SKM-1 treated with dmso at 0.1 percent for 144 hours (cell line): ENCODE measurements at regions not wholly inside any gene's neighbourhood (a gene's known extent, or its start where the extent isn't known, plus 50 kb on each side); places are given as distances from the start of the nearest gene placed in this dataset.

Experiments used
- DNase-seq: peaks from one replicate; lab custom pipeline; 2025; ENCODE audit not compliant: unreplicated experiment; lab: John Stamatoyannopoulos, UW

GRCh38 chr4:147303873-147304229 lies 177.0 kb upstream of the EDNRA start:
- no peak for DNase-seq

- DNase-seq, result no peak
Measured at GRCh38 chr4:147307896-147308674, 172.8 kb upstream of the EDNRA start.

GRCh38 chr4:147309434-147309833 lies 171.5 kb upstream of the EDNRA start:
- no peak for DNase-seq

- no peak for DNase-seq
Measured at GRCh38 chr4:147310312-147310711, 170.6 kb upstream of the EDNRA start.

- no peak for DNase-seq
Measured at GRCh38 chr4:147311956-147312355, 168.9 kb upstream of the EDNRA start.

GRCh38 chr4:147312376-147313046 lies 168.4 kb upstream of the EDNRA start:
- no peak for DNase-seq

- DNase-seq, result no peak
Measured at GRCh38 chr4:147313108-147313507, 167.8 kb upstream of the EDNRA start.

- no peak for DNase-seq
Measured at GRCh38 chr4:147318586-147318985, 162.3 kb upstream of the EDNRA start.

- DNase-seq, result peak; percentile 27
Measured at GRCh38 chr4:147325571-147325981, 155.3 kb upstream of the EDNRA start.

- DNase-seq, result no peak
Measured at GRCh38 chr4:147326591-147326990, 154.3 kb upstream of the EDNRA start.

GRCh38 chr4:147327322-147327721 lies 153.6 kb upstream of the EDNRA start:
- DNase-seq, result no peak

- DNase-seq, result no peak
Measured at GRCh38 chr4:147328189-147328588, 152.7 kb upstream of the EDNRA start.

GRCh38 chr4:147328756-147329446 lies 152.0 kb upstream of the EDNRA start:
- no peak for DNase-seq

- no peak for DNase-seq
Measured at GRCh38 chr4:147332091-147332490, 148.8 kb upstream of the EDNRA start.

- DNase-seq, result no peak
Measured at GRCh38 chr4:147334478-147334877, 146.4 kb upstream of the EDNRA start.

- DNase-seq, result no peak
Measured at GRCh38 chr4:147335183-147335582, 145.7 kb upstream of the EDNRA start.

GRCh38 chr4:147336252-147336651 lies 144.6 kb upstream of the EDNRA start:
- no peak for DNase-seq

GRCh38 chr4:147339100-147339499 lies 141.8 kb upstream of the EDNRA start:
- no peak for DNase-seq

GRCh38 chr4:147340111-147340510 lies 140.8 kb upstream of the EDNRA start:
- no peak for DNase-seq

GRCh38 chr4:147340591-147341120 lies 140.2 kb upstream of the EDNRA start:
- DNase-seq, result no peak

GRCh38 chr4:147343692-147344091 lies 137.2 kb upstream of the EDNRA start:
- no peak for DNase-seq

- no peak for DNase-seq
Measured at GRCh38 chr4:147345662-147346061, 135.2 kb upstream of the EDNRA start.
